H1 (cell line): ENCODE measurements at regions not wholly inside any gene's neighbourhood (a gene's known extent, or its start where the extent isn't known, plus 50 kb on each side); places are given as distances from the start of the nearest gene placed in this dataset.

Source experiments
- CTCF ChIA-PET: fragments of 300-600 bp; sonication (Branson Sonifier 250); formaldehyde crosslinking; loops from one replicate; lab custom pipeline; 2021; ENCODE audit not compliant: partially characterized antibody; lab: Charles Lee
- POLR2A ChIA-PET: fragments of 300-600 bp; sonication (Branson Sonifier 250); formaldehyde crosslinking; loops from one replicate; lab custom pipeline; 2021; ENCODE audit warnings: inconsistent platforms; ENCODE audit not compliant: partially characterized antibody; lab: Charles Lee
- DNase-seq, 2 experiments: peaks; one replicate each; pipeline versions ENCODE4 v3.0.0 to v3.0.0-alpha.2; 2010 to 2022; ENCODE audit warnings: low spot score in 2 of 2, low read depth in 1 of 2, mixed read lengths in 1 of 2
- FAIRE-seq: peaks from 2 replicates; lab custom pipeline; 2011; peaks lifted over from hg19 to GRCh38; lab: Jason Lieb, UNC
- H2AFZ ChIP-seq: 2 replicates; pipeline ENCODE4 v1.8.1; 2012; ENCODE audit warnings: low read length, inconsistent platforms
- H2AK5ac ChIP-seq: 2 replicates; pipeline ENCODE4 v1.6.1; 2013; ENCODE audit warnings: low read depth, low read length
- H2BK120ac ChIP-seq: replicated peaks from 2 replicates; pipeline ENCODE3; 2013; ENCODE audit warnings: low read depth, low read length, inconsistent platforms
- H2BK12ac ChIP-seq: 2 replicates; pipeline ENCODE4 v1.6.1; 2013; ENCODE audit warnings: low read depth, low read length
- H2BK15ac ChIP-seq: 2 replicates; pipeline ENCODE4 v1.6.1; 2013; ENCODE audit warnings: low read length
- H2BK20ac ChIP-seq: 2 replicates; pipeline ENCODE4 v1.6.1; 2013; ENCODE audit warnings: low read length
- H2BK5ac ChIP-seq: 2 replicates; pipeline ENCODE4 v1.6.1; 2013; ENCODE audit warnings: low read depth, low read length
- H3K14ac ChIP-seq: 2 replicates; pipeline ENCODE4 v1.6.1; 2013; ENCODE audit warnings: inconsistent platforms; ENCODE audit not compliant: insufficient read length
- H3K18ac ChIP-seq: 2 replicates; pipeline ENCODE4 v1.6.1; 2013; ENCODE audit warnings: low read length; ENCODE audit errors: extremely low read depth
- H3K23ac ChIP-seq: 2 replicates; pipeline ENCODE4 v1.6.1; 2013; ENCODE audit warnings: inconsistent platforms; ENCODE audit not compliant: insufficient read length
- H3K23me2 ChIP-seq: 2 replicates; pipeline ENCODE4 v1.6.1; 2013; ENCODE audit warnings: low read depth, low read length
- H3K27ac ChIP-seq: 2 replicates; pipeline ENCODE4 v1.6.1; 2011; ENCODE audit warnings: low read depth, low read length, inconsistent platforms
- H3K27me3 ChIP-seq, 4 experiments: replicated peaks in 1 of 4; 1 replicate in 1 of 4; 2 replicates in 3 of 4; pipeline versions ENCODE4 v1.6.1 to v1.8.1; 2011 to 2013; ENCODE audit warnings: low read length in 3 of 4, mild to moderate bottlenecking in 3 of 4, inconsistent platforms in 2 of 4, mixed read lengths in 2 of 4, moderate library complexity in 1 of 4; ENCODE audit not compliant: control insufficient read depth in 3 of 4, insufficient read depth in 3 of 4; ENCODE audit errors: extremely low read depth in 1 of 4
- H3K36me3 ChIP-seq, 4 experiments: 2 replicates each; pipeline versions ENCODE4 v1.6.1 to v1.8.1; 2011 to 2013; ENCODE audit warnings: mild to moderate bottlenecking in 4 of 4, low read length in 3 of 4, moderate library complexity in 2 of 4, control low read depth in 1 of 4, inconsistent platforms in 1 of 4; ENCODE audit not compliant: insufficient read depth in 4 of 4, control insufficient read depth in 2 of 4
- H3K4ac ChIP-seq: replicated peaks from 2 replicates; pipeline ENCODE3; 2013; ENCODE audit warnings: low read length, low read depth, mixed read lengths, inconsistent platforms; ENCODE audit not compliant: insufficient read length
- H3K4me1 ChIP-seq, 4 experiments: replicated peaks in 1 of 4; 1 replicate in 1 of 4; 2 replicates in 3 of 4; pipeline versions ENCODE4 v1.6.1 to v1.8.1; 2011 to 2013; ENCODE audit warnings: low read length in 3 of 4, inconsistent platforms in 2 of 4, mixed read lengths in 1 of 4; ENCODE audit not compliant: insufficient read depth in 4 of 4, control insufficient read depth in 3 of 4
- H3K4me2 ChIP-seq, 2 experiments: 2 replicates each; pipeline versions ENCODE4 v1.6.1 to v1.8.1; 2011 to 2013; ENCODE audit warnings: low read depth in 2 of 2, low read length in 2 of 2, control low read depth in 1 of 2, inconsistent platforms in 1 of 2, mild to moderate bottlenecking in 1 of 2; ENCODE audit not compliant: insufficient read depth in 1 of 2
- H3K4me3 ChIP-seq, 4 experiments: fragments of 200-600, 300-600 bp in 1 of 4; sonication (generic), shearing (Covaris generic), sonication (Bioruptor Twin) in 1 of 4; 2 replicates each; pipeline versions ENCODE4 v1.5.1 to v1.8.1; 2011 to 2016; ENCODE audit warnings: low read length in 4 of 4, low read depth in 3 of 4, control low read depth in 2 of 4, inconsistent platforms in 2 of 4, mild to moderate bottlenecking in 2 of 4, mixed read lengths in 1 of 4, moderate library complexity in 1 of 4; ENCODE audit not compliant: insufficient read depth in 2 of 4; ENCODE audit errors: extremely low read depth in 1 of 4
- H3K56ac ChIP-seq: replicated peaks from 2 replicates; pipeline ENCODE3; 2013; ENCODE audit warnings: low read depth, mild to moderate bottlenecking, mixed read lengths, low read length, inconsistent platforms; ENCODE audit not compliant: insufficient read length
- H3K79me1 ChIP-seq: 2 replicates; pipeline ENCODE4 v1.6.1; 2013; ENCODE audit warnings: low read depth, low read length, control low read depth
- H3K79me2 ChIP-seq, 2 experiments: 2 replicates each; pipeline versions ENCODE4 v1.6.1 to v1.8.1; 2012 to 2013; ENCODE audit warnings: low read length in 2 of 2, mild to moderate bottlenecking in 2 of 2, inconsistent platforms in 1 of 2; ENCODE audit not compliant: insufficient read depth in 2 of 2, control insufficient read depth in 1 of 2
- H3K9ac ChIP-seq, 4 experiments: replicated peaks in 1 of 4; 1 replicate in 1 of 4; 2 replicates in 3 of 4; pipeline versions ENCODE4 v1.6.1 to v1.8.1; 2011 to 2013; ENCODE audit warnings: low read depth in 3 of 4, low read length in 3 of 4, control low read depth in 2 of 4, mild to moderate bottlenecking in 2 of 4, moderate library complexity in 2 of 4, inconsistent platforms in 1 of 4; ENCODE audit errors: extremely low read depth in 1 of 4
- H3K9me3 ChIP-seq, 2 experiments: 2 replicates each; pipeline versions ENCODE4 v1.6.1 to v1.8.1; 2012 to 2013; ENCODE audit warnings: mild to moderate bottlenecking in 2 of 2, moderate library complexity in 2 of 2, control low read depth in 1 of 2, inconsistent platforms in 1 of 2, low read depth in 1 of 2, low read length in 1 of 2, mixed read lengths in 1 of 2; ENCODE audit not compliant: insufficient read depth in 2 of 2
- H4K20me1 ChIP-seq, 2 experiments: replicated peaks in 1 of 2; 2 replicates each; pipeline versions ENCODE3 to v1.8.1; 2011 to 2013; ENCODE audit warnings: inconsistent platforms in 2 of 2, low read length in 2 of 2, mild to moderate bottlenecking in 1 of 2; ENCODE audit not compliant: insufficient read depth in 2 of 2, control insufficient read depth in 1 of 2
- H4K5ac ChIP-seq: 2 replicates; pipeline ENCODE4 v1.6.1; 2013; ENCODE audit warnings: low read length, low read depth, mixed read lengths, inconsistent platforms; ENCODE audit not compliant: insufficient read length
- H4K8ac ChIP-seq: 2 replicates; pipeline ENCODE4 v1.8.0; 2013; ENCODE audit warnings: mild to moderate bottlenecking, moderate library complexity, low read length, inconsistent platforms; ENCODE audit not compliant: insufficient read depth; ENCODE audit errors: extremely low read depth
- H4K91ac ChIP-seq: replicated peaks from 2 replicates; pipeline ENCODE3; 2013; ENCODE audit warnings: low read length, mixed read lengths, inconsistent platforms; ENCODE audit not compliant: insufficient read length
- GTF2F1 ChIP-seq: IDR thresholded peaks from 2 replicates; pipeline ENCODE4 v1.6.1; 2012; ENCODE audit warnings: low read depth, low read length, improper control_type of control experiment, borderline replicate concordance
- KDM5A ChIP-seq: fragments of 200-600 bp; IDR thresholded peaks from 2 replicates; pipeline ENCODE4 v1.7.1; 2012; ENCODE audit warnings: mild to moderate bottlenecking, low read length, inconsistent platforms, mixed read lengths
- TAF7 ChIP-seq: optimal IDR thresholded peaks from 2 replicates; pipeline ENCODE3; 2011; ENCODE audit warnings: low read depth, mild to moderate bottlenecking, inconsistent platforms, low read length, moderate library complexity, borderline replicate concordance
- TF ChIP-seq, protein P1 (sequence below): IDR thresholded peaks from 2 replicates; pipeline ENCODE4 v1.6.1; 2011; ENCODE audit warnings: low read length, improper control_type of control experiment

- no peak overlapping the region for H2BK120ac ChIP-seq
- no peak overlapping the region for H3K56ac ChIP-seq
- ChIA-PET CTCF (interaction anchor here (0.8 to 1.0 kb wide), 2 partner anchors 11 to 88 kb away, joined by 3 to 5 read pairs; no protein-coding TSS in a partner anchor), POLR2A (interaction anchor here (0.6 kb wide), 1 partner anchor 972 kb away, joined by 4 read pairs; no protein-coding TSS in a partner anchor)
- H3K27ac ChIP-seq: no peak overlapping the region
- H2BK5ac ChIP-seq: no peak overlapping the region
- no peaks in the 10 kb centered on the region; a peak in 1 of 8 replicates for H3K36me3 ChIP-seq
- H3K79me1 ChIP-seq: no peaks in the 10 kb centered on the region
- H2BK20ac ChIP-seq: no peak overlapping the region
- no peaks in the 10 kb centered on the region for H4K20me1 ChIP-seq
- H2BK12ac ChIP-seq: no peak overlapping the region
- H3K4me1 ChIP-seq: no peaks in the 10 kb centered on the region; a peak in 2 of 7 replicates
- no peak overlapping the region for H3K4me3 ChIP-seq
- no peak overlapping the region for H2AFZ ChIP-seq
- no peak overlapping the region for H2BK15ac ChIP-seq
- H3K27me3 ChIP-seq: no peaks in the 10 kb centered on the region
- no peak overlapping the region for H3K4me2 ChIP-seq
- H3K23ac ChIP-seq: no peak overlapping the region
- no peak overlapping the region for H4K91ac ChIP-seq
- H3K4ac ChIP-seq: no peak overlapping the region
- no peak overlapping the region for H4K5ac ChIP-seq
- H3K18ac ChIP-seq: no peak overlapping the region
- H3K23me2 ChIP-seq: no peaks in the 10 kb centered on the region; the same call in 1 of the 2 replicates
- no peaks in the 10 kb centered on the region for H3K9me3 ChIP-seq
- DNase-seq (no peak), FAIRE-seq (no peak)
- H2AK5ac ChIP-seq: no peak overlapping the region
- H3K14ac ChIP-seq: no peak overlapping the region
- no peak overlapping the region for H4K8ac ChIP-seq
- H3K79me2 ChIP-seq: no peaks in the 10 kb centered on the region
- H3K9ac ChIP-seq: no peak overlapping the region
- TF ChIP-seq GTF2F1 (no peak), TAF7 (no peak), KDM5A (no peak)
- TF ChIP-seq, protein P1, sequence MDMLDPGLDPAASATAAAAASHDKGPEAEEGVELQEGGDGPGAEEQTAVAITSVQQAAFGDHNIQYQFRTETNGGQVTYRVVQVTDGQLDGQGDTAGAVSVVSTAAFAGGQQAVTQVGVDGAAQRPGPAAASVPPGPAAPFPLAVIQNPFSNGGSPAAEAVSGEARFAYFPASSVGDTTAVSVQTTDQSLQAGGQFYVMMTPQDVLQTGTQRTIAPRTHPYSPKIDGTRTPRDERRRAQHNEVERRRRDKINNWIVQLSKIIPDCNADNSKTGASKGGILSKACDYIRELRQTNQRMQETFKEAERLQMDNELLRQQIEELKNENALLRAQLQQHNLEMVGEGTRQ: no peak
These were observed 1336.6 kb upstream of the CDH8 start for GRCh38 chr16:63372815-63373214.
